ENCODE measurements at regions not wholly inside any gene's neighbourhood (a gene's known extent, or its start where the extent isn't known, plus 50 kb on each side); places are given as distances from the start of the nearest gene placed in this dataset.

- Histone ChIP-seq H3K27ac (no peak overlapping the region), H3K79me2 (no peaks in the 10 kb centered on the region), H2AFZ (no peak overlapping the region), H3K27me3 (ENCODE audit: control insufficient read depth, insufficient read depth, low read length) (no peaks in the 10 kb centered on the region), H3K4me2 (ENCODE audit: low read length) (no peak overlapping the region), H3K4me3 (ENCODE audit: low read depth, low read length) (no peak overlapping the region), H3K9me3 (ENCODE audit: control insufficient read depth, low read length) (no peaks in the 10 kb centered on the region), H3K4me1 (no peaks in the 10 kb centered on the region), H3K9ac (no peak overlapping the region), H3K36me3 (ENCODE audit: control insufficient read depth, insufficient read depth, low read length) (no peaks in the 10 kb centered on the region)
- TF ChIP-seq, protein P1, sequence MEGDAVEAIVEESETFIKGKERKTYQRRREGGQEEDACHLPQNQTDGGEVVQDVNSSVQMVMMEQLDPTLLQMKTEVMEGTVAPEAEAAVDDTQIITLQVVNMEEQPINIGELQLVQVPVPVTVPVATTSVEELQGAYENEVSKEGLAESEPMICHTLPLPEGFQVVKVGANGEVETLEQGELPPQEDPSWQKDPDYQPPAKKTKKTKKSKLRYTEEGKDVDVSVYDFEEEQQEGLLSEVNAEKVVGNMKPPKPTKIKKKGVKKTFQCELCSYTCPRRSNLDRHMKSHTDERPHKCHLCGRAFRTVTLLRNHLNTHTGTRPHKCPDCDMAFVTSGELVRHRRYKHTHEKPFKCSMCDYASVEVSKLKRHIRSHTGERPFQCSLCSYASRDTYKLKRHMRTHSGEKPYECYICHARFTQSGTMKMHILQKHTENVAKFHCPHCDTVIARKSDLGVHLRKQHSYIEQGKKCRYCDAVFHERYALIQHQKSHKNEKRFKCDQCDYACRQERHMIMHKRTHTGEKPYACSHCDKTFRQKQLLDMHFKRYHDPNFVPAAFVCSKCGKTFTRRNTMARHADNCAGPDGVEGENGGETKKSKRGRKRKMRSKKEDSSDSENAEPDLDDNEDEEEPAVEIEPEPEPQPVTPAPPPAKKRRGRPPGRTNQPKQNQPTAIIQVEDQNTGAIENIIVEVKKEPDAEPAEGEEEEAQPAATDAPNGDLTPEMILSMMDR (IDR thresholded peaks at IDR 0.05): no peak
Observed at GRCh38 chr14:85315733-85316290, 214.1 kb upstream of the FLRT2 start.

GRCh38 chr14:85316701-85317410, 213.1 kb upstream of the FLRT2 start:
- Histone ChIP-seq H2AFZ (no peak overlapping the region), H3K36me3 (ENCODE audit: control insufficient read depth, insufficient read depth, low read length) (no peaks in the 10 kb centered on the region), H3K79me2 (no peaks in the 10 kb centered on the region), H3K27ac (no peak overlapping the region), H3K27me3 (ENCODE audit: control insufficient read depth, insufficient read depth, low read length) (no peaks in the 10 kb centered on the region), H3K9me3 (ENCODE audit: control insufficient read depth, low read length) (no peaks in the 10 kb centered on the region), H3K4me3 (ENCODE audit: low read depth, low read length) (no peak overlapping the region), H3K4me1 (no peaks in the 10 kb centered on the region), H3K4me2 (ENCODE audit: low read length) (no peak overlapping the region), H3K9ac (no peak overlapping the region)
- TF ChIP-seq, protein P1 (IDR thresholded peaks at IDR 0.05): no peak

GRCh38 chr14:85317491-85318021, 212.4 kb upstream of the FLRT2 start:
- Histone ChIP-seq H3K79me2 (no peaks in the 10 kb centered on the region), H3K27me3 (ENCODE audit: control insufficient read depth, insufficient read depth, low read length) (no peaks in the 10 kb centered on the region), H2AFZ (no peak overlapping the region), H3K4me1 (no peaks in the 10 kb centered on the region), H3K9ac (no peak overlapping the region), H3K9me3 (ENCODE audit: control insufficient read depth, low read length) (no peaks in the 10 kb centered on the region), H3K36me3 (ENCODE audit: control insufficient read depth, insufficient read depth, low read length) (no peaks in the 10 kb centered on the region), H3K4me2 (ENCODE audit: low read length) (no peak overlapping the region), H3K4me3 (ENCODE audit: low read depth, low read length) (no peak overlapping the region), H3K27ac (no peak overlapping the region)
- TF ChIP-seq, protein P1 (IDR thresholded peaks at IDR 0.05): no peak

- no peak overlapping the region for H3K9ac ChIP-seq
- no peak overlapping the region for H2AFZ ChIP-seq
- H3K4me1 ChIP-seq: no peaks in the 10 kb centered on the region
- H3K36me3 ChIP-seq (ENCODE audit: control insufficient read depth, insufficient read depth, low read length): no peaks in the 10 kb centered on the region
- H3K9me3 ChIP-seq (ENCODE audit: control insufficient read depth, low read length): no peaks in the 10 kb centered on the region
- H3K79me2 ChIP-seq: no peaks in the 10 kb centered on the region
- no peak overlapping the region for H3K27ac ChIP-seq
- TF ChIP-seq, protein P1 (IDR thresholded peaks at IDR 0.05): no peak
- H3K4me3 ChIP-seq (ENCODE audit: low read depth, low read length): no peak overlapping the region
- no peaks in the 10 kb centered on the region for H3K27me3 ChIP-seq (ENCODE audit: control insufficient read depth, insufficient read depth, low read length)
- no peak overlapping the region for H3K4me2 ChIP-seq (ENCODE audit: low read length)
Observed at GRCh38 chr14:85319101-85319500, 210.8 kb upstream of the FLRT2 start.
